LNCAP (cell line): ENCODE measurements at regions not wholly inside any gene's neighbourhood (a gene's known extent, or its start where the extent isn't known, plus 50 kb on each side); places are given as distances from the start of the nearest gene placed in this dataset.

ENCODE experiments used
- CTCF ChIP-seq: fragments of 450-650 bp; IDR thresholded peaks from 2 replicates; pipeline ENCODE4 v1.5.1; 2017; ENCODE audit warnings: mild to moderate bottlenecking

DNA sequence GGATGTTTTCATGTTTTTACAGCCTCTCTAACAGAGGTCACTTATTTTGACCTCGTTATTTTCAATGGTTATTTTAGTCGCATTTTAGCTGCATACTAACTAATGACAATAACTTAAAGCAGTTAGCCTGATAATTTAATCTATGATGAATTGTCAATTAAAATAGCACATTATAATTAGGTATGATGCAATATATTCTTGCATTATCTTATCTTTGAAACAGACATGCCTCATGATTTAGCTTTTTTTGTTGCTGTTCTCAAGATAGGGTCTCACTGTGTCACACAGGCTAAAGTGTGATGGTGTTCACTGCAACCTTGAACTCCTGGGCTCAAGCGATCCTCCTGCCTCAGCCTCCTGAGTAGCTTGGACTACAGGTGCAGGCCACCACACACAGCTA is 126.4 kb downstream of the KBTBD2 start:
- no peak for TF ChIP-seq CTCF

DNA sequence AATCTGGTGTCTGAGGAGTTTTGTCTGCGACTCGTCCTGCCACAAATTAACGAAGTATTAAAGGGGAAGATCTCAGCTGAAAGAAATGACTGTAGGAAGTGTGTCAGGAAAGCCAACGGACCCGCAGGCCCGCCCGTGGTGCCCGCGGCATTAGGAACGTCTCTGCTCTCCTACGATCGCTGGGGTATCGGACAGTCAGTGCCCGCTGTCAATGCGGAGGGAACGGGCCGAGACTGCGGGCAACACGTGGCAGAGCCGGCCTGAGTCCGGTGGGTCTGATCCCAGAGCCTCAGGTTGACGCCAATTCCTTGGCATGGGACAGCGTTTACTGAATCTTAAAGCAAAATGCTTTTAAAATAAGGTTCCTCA is 128.7 kb downstream of the KBTBD2 start:
- no peak for TF ChIP-seq CTCF

DNA sequence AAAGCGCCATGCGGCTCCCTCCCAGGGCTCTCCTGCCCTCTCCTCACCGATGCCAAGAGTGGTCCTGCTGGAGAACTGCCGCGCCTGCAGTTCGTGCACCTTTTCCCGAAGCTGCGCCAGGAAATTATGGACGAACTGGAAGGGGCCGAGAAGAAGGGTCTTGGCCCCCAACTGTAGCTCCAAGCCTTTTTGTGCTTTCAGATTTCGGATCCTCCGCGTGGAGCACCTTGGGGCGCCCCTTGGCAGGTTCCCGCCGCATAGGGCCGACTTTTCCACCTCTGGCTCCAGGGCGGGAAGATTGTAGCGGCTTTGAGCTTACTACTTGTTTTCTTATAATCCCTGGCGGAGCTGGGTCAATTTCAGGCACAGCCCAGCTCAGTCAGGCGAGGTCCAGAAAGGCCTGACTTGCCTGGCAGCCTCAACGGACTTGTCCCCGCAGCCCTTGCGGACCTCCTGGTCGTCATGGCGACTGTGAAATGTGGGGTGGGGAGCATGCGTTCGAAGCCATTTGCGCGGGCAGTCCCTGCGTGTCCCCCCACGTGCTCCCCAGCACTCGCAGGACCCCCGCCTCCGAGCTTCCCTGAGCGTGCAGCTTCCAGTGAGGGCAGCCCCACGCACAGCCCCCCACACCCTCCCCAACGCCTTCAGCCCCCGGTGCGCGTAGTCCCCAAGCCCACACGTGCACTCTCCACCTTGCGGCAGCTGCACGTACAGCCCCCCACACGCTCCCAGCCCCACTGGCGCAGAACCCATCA is 129.9 kb downstream of the KBTBD2 start:
- TF ChIP-seq CTCF: no peak

DNA sequence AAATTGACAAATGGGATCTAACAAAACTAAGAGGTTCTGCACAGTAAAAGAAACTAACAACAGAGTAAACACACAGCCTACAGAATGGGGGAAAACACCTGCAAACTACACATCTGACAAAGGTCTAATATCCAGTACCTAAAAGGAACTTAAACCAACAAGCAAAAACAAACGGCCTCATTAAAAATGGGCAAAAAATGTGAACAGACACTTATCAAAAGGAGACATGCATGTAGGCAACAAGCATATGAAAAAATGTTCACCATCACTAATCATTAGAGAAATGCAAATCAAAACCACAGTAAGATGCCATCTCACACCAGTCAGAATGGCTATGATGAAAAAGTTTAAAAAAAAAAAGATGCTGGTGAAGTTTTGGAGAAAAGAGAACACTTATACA is 197.4 kb downstream of the KBTBD2 start:
- TF ChIP-seq CTCF: no peak

DNA sequence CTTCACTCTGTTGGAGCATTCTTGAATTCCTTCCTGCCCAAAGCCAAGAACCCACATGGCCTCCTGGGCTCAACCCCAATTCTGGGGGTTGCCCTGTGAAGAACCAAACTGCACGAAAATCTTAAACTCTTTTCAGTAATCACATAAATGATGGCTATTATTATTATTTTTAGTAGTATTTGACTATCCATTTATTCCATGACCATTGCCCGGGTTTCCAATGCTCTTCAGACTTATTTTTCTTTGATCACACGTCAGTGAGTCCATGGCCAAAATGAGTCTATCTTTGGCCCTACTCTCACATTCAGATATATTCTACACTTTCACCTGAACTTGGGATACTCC is 185.9 kb downstream of the AVL9 start:
- TF ChIP-seq CTCF: no peak

GRCh38 chr7:32680259-32681173 is 185.2 kb downstream of the AVL9 start:
- TF ChIP-seq CTCF: no peak

DNA sequence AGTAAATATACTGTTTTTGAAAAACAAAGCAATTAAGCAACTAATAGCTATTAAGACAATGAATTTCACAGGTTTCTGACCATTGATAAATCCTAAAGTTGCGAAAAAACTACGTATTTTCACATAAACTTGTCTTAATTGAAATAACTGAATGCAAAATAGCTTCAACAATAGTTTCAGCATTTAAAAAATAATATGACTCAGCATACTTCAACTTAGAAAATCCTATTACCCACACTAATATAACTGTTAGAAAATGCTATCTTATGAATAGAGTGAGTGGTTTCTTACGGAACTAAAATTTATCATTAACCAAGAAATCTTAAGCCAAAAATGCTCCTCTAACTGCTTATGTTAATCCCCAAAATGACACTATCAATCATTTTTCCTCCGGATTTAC is 183.9 kb downstream of the AVL9 start:
- TF ChIP-seq CTCF: no peak
